ENCODE measurements at regions not wholly inside any gene's neighbourhood (a gene's known extent, or its start where the extent isn't known, plus 50 kb on each side); places are given as distances from the start of the nearest gene placed in this dataset.
"Not testable (repeated sequence)": the region's sequence is repeated elsewhere in the genome, so short reads cannot be mapped to it uniquely, and the experiment has no call there.

DNA sequence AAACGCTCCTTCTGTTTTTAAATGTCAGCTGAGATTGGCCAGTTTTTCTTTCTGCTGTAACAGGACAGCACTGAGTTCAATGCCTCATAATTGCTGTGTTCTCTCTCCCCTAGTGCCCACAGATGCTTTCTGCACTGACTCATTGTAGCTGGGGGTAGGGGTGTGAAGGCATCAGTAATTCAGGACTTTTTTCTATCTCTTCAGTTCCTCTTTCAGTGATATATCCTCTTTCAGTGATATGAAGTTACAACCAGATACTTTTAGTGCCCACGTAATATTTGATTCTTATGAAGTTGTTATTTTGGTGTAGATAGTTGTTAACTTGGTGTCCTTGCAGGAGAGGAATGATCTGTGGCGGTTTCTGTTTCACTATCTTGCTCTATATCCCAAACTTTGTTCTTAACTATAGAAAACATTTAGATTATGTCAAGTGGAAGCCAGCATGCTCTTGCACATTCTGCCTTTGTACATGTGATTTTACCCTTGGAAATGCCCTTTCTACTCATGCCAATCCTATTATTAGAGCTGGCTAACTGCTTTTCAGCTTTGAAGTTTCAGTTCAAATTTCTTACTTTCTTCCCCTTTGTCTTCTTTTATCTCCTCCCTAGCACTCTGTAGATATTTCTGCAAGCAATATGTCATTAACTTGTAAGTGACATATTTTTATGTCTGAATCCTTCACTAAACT, 1258.4 kb downstream of the FAM133A start:
- TF ChIP-seq POLR2A (IDR thresholded peaks at IDR 0.05) (no peak), POLR2AphosphoS5 (IDR thresholded peaks at IDR 0.05) (no peak)
- TF ChIP-seq, protein P1, sequence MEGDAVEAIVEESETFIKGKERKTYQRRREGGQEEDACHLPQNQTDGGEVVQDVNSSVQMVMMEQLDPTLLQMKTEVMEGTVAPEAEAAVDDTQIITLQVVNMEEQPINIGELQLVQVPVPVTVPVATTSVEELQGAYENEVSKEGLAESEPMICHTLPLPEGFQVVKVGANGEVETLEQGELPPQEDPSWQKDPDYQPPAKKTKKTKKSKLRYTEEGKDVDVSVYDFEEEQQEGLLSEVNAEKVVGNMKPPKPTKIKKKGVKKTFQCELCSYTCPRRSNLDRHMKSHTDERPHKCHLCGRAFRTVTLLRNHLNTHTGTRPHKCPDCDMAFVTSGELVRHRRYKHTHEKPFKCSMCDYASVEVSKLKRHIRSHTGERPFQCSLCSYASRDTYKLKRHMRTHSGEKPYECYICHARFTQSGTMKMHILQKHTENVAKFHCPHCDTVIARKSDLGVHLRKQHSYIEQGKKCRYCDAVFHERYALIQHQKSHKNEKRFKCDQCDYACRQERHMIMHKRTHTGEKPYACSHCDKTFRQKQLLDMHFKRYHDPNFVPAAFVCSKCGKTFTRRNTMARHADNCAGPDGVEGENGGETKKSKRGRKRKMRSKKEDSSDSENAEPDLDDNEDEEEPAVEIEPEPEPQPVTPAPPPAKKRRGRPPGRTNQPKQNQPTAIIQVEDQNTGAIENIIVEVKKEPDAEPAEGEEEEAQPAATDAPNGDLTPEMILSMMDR (IDR thresholded peaks at IDR 0.05 in 8 of 11, conservative IDR thresholded peaks at IDR 0.05 in 3 of 11): no peak
- Histone ChIP-seq H3K27ac (no peak overlapping the region), H3K9me3 (no peaks in the 10 kb centered on the region), H3K4me3 (no peak overlapping the region), H3K4me1 (no peaks in the 10 kb centered on the region), H3K27me3 (replicated peaks in 1 of 7) (no peaks in the 10 kb centered on the region), H3K36me3 (no peaks in the 10 kb centered on the region)
- intact Hi-C loops (cut with DNase I; ENCODE audit: low total_unique reads): no loop called here
- no peak for DNase-seq
- 67 to 81% (median 75%) methylated on average over 3 of the region's 3 CpGs for WGBS, 5 donors

DNA sequence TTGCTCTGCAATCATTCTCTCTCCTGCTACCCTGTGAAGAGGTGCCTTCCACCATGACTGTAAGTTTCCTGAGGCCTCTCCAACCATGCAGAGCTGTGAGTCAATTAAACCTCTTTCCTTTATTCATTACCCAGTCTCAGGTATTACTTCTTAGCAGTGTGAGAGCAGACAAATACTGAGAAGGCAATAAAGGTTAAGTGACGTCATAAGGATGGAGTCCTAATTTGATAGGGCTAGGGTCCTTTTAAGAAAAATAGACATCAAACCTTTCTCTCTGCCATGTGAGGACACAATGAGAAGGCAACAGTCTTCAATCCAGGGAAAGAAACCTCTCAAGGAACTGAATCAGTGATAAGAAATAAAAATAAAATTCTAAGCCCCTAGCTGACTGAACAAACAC, 1262.7 kb downstream of the FAM133A start:
- Histone ChIP-seq H3K27me3 (replicated peaks in 1 of 7) (no peaks in the 10 kb centered on the region), H3K36me3 (no peaks in the 10 kb centered on the region), H3K4me3 (no peak overlapping the region), H3K4me1 (no peaks in the 10 kb centered on the region), H3K9me3 (no peaks in the 10 kb centered on the region), H3K27ac (no peak overlapping the region)
- TF ChIP-seq POLR2AphosphoS5 (IDR thresholded peaks at IDR 0.05) (no peak), POLR2A (IDR thresholded peaks at IDR 0.05) (no peak)
- TF ChIP-seq, protein P1 (IDR thresholded peaks at IDR 0.05 in 8 of 11, conservative IDR thresholded peaks at IDR 0.05 in 3 of 11): no peak
- no peak for DNase-seq
- intact Hi-C loops (cut with DNase I; ENCODE audit: low total_unique reads): no loop called here
- 70 to 100% (median 88%) methylated on average over 1 of the region's 1 CpG for WGBS, 5 donors

DNA sequence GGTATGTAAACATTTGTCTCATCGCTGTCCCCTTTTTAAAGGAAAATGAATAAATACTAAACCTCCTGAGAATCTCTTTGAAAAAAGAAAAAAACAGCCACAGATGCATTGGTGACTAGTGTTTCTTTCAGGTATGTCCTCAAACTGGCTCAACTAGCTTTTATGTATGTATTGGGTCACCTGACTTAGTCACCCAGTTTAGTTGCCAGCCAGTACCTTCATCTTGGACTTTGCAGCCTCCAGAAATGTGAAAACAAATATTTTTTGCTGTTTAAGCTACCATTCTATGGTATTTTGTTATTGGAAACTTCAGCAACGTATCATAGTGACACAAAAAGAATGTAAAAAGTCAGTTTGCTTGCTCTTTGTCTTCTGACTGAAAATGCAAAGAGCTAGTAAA, 1263.5 kb downstream of the FAM133A start:
- Histone ChIP-seq H3K36me3 (no peaks in the 10 kb centered on the region), H3K9me3 (no peaks in the 10 kb centered on the region), H3K4me3 (no peak overlapping the region), H3K27ac (no peak overlapping the region), H3K4me1 (no peaks in the 10 kb centered on the region), H3K27me3 (replicated peaks in 1 of 7) (peaks cover 0 to 5% (median 0%) of the 10 kb centered on the region in 7 donors)
- DNase-seq: no peak
- no peak for TF ChIP-seq POLR2A (IDR thresholded peaks at IDR 0.05)
- no peak for TF ChIP-seq POLR2AphosphoS5 (IDR thresholded peaks at IDR 0.05)
- TF ChIP-seq, protein P1 (IDR thresholded peaks at IDR 0.05 in 8 of 11, conservative IDR thresholded peaks at IDR 0.05 in 3 of 11): no peak
- intact Hi-C loops (cut with DNase I; ENCODE audit: low total_unique reads): no loop called here
- WGBS, 5 donors: 57 to 83% (median 67%) methylated on average over 2 of the region's 2 CpGs

DNA sequence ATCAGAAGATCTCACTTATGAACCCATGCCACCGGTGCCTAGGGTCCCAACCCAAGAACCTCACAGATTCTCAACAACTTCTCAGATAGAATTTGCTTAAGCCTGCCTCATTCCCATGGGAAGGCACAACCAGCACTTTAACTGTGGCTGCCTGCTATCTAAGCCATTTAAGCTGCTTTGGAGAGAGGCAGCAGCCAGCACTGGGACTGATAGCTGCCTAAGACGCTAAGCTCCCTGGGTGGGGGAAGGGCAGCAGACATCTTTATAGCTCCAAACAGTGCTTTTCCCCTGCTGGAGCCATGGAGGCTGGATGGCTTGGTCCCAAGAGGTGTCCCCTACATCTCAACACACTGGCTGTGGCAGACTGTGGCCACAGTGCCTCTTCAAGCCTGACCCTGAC, 1268.6 kb downstream of the FAM133A start:
- 58 to 100% (median 78%) methylated on average over 1 to 2 of the region's 2 CpGs for WGBS, 5 donors
- Histone ChIP-seq H3K27ac (no peak overlapping the region), H3K9me3 (no peaks in the 10 kb centered on the region), H3K36me3 (no peaks in the 10 kb centered on the region), H3K4me1 (no peaks in the 10 kb centered on the region), H3K27me3 (replicated peaks in 1 of 7) (peaks cover 0 to 6% (median 0%) of the 10 kb centered on the region in 7 donors), H3K4me3 (no peak overlapping the region)
- intact Hi-C loops (cut with DNase I; ENCODE audit: low total_unique reads): no loop called here
- TF ChIP-seq POLR2A (IDR thresholded peaks at IDR 0.05) (no peak), POLR2AphosphoS5 (IDR thresholded peaks at IDR 0.05) (no peak)
- TF ChIP-seq, protein P1 (IDR thresholded peaks at IDR 0.05 in 8 of 11, conservative IDR thresholded peaks at IDR 0.05 in 3 of 11): no peak
- no peak for DNase-seq

DNA sequence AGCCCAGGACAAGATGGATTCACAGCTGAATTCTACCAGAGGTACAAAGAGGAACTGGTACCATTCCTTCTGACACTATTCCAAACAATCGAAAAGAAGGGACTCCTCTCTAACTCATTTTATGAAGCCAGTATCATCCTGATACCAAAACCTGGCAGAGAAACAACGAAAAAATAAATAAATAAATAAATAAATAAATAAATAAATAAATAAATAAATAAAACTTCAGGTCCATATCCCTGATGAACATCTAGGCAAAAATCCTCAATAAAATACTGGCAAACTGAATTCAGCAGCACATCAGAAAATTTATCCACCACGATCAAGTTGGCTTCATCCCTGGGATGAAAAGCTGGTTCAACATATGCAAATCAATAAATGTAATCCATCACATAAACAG, 1272.1 kb downstream of the FAM133A start:
- WGBS, 5 donors: 69 to 81% (median 73%) methylated on average over 3 of the region's 3 CpGs
- intact Hi-C loops (cut with DNase I; ENCODE audit: low total_unique reads); DNase-seq: not testable (repeated sequence)

More for the DNA sequence above, 1272.1 kb downstream of the FAM133A start:
- not testable (repeated sequence) for H3K4me3 ChIP-seq; H3K9me3 ChIP-seq; H3K27me3 ChIP-seq (replicated peaks in 1 of 7); H3K36me3 ChIP-seq; H3K27ac ChIP-seq; H3K4me1 ChIP-seq

Data from spleen (tissue), 11 donors.